ENCODE measurements at regions not wholly inside any gene's neighbourhood (a gene's known extent, or its start where the extent isn't known, plus 50 kb on each side); places are given as distances from the start of the nearest gene placed in this dataset.

DNA sequence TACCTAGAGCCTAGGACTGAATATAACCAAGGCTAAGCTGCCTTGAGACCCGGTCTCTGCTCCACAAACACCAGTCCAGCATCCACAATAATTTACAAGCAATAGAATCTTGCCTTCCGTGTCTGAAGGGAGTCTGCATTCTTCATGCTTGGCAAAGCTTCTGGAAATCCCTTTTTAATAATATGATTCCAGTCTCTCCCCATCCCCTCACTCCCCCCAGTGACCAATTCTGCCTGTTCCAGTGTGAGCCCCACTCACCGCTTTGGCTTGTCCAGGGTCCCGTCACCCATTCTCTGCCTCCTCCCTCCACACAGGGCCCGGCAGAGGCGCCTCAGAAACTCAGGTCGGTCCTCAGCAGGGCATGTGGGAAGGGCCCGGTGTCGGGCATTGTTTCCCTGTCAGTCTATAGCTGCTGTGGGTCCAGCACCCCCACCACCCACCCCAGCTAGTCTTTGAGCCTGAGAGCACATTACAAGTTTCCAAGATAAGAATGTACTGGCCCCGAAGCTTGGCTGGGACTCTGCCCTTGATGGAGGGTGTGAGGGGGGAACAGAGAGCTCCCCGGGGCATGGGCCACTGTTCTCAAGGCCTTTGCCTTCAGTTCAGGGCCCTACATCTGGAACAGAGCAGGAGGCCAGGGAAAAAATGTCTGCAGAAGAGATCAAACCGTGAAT, 129.7 kb upstream of the MYCN start (continued):
- TF ChIP-seq, protein P1, sequence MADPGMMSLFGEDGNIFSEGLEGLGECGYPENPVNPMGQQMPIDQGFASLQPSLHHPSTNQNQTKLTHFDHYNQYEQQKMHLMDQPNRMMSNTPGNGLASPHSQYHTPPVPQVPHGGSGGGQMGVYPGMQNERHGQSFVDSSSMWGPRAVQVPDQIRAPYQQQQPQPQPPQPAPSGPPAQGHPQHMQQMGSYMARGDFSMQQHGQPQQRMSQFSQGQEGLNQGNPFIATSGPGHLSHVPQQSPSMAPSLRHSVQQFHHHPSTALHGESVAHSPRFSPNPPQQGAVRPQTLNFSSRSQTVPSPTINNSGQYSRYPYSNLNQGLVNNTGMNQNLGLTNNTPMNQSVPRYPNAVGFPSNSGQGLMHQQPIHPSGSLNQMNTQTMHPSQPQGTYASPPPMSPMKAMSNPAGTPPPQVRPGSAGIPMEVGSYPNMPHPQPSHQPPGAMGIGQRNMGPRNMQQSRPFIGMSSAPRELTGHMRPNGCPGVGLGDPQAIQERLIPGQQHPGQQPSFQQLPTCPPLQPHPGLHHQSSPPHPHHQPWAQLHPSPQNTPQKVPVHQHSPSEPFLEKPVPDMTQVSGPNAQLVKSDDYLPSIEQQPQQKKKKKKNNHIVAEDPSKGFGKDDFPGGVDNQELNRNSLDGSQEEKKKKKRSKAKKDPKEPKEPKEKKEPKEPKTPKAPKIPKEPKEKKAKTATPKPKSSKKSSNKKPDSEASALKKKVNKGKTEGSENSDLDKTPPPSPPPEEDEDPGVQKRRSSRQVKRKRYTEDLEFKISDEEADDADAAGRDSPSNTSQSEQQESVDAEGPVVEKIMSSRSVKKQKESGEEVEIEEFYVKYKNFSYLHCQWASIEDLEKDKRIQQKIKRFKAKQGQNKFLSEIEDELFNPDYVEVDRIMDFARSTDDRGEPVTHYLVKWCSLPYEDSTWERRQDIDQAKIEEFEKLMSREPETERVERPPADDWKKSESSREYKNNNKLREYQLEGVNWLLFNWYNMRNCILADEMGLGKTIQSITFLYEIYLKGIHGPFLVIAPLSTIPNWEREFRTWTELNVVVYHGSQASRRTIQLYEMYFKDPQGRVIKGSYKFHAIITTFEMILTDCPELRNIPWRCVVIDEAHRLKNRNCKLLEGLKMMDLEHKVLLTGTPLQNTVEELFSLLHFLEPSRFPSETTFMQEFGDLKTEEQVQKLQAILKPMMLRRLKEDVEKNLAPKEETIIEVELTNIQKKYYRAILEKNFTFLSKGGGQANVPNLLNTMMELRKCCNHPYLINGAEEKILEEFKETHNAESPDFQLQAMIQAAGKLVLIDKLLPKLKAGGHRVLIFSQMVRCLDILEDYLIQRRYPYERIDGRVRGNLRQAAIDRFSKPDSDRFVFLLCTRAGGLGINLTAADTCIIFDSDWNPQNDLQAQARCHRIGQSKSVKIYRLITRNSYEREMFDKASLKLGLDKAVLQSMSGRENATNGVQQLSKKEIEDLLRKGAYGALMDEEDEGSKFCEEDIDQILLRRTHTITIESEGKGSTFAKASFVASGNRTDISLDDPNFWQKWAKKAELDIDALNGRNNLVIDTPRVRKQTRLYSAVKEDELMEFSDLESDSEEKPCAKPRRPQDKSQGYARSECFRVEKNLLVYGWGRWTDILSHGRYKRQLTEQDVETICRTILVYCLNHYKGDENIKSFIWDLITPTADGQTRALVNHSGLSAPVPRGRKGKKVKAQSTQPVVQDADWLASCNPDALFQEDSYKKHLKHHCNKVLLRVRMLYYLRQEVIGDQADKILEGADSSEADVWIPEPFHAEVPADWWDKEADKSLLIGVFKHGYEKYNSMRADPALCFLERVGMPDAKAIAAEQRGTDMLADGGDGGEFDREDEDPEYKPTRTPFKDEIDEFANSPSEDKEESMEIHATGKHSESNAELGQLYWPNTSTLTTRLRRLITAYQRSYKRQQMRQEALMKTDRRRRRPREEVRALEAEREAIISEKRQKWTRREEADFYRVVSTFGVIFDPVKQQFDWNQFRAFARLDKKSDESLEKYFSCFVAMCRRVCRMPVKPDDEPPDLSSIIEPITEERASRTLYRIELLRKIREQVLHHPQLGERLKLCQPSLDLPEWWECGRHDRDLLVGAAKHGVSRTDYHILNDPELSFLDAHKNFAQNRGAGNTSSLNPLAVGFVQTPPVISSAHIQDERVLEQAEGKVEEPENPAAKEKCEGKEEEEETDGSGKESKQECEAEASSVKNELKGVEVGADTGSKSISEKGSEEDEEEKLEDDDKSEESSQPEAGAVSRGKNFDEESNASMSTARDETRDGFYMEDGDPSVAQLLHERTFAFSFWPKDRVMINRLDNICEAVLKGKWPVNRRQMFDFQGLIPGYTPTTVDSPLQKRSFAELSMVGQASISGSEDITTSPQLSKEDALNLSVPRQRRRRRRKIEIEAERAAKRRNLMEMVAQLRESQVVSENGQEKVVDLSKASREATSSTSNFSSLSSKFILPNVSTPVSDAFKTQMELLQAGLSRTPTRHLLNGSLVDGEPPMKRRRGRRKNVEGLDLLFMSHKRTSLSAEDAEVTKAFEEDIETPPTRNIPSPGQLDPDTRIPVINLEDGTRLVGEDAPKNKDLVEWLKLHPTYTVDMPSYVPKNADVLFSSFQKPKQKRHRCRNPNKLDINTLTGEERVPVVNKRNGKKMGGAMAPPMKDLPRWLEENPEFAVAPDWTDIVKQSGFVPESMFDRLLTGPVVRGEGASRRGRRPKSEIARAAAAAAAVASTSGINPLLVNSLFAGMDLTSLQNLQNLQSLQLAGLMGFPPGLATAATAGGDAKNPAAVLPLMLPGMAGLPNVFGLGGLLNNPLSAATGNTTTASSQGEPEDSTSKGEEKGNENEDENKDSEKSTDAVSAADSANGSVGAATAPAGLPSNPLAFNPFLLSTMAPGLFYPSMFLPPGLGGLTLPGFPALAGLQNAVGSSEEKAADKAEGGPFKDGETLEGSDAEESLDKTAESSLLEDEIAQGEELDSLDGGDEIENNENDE (IDR thresholded peaks at IDR 0.05; ENCODE audit: insufficient replicate concordance, low read length): no peak
- TF ChIP-seq CEBPB (IDR thresholded peaks at IDR 0.05; ENCODE audit: low read depth, low read length): no peak
- TF ChIP-seq YY1 (IDR thresholded peaks at IDR 0.05; ENCODE audit: low read depth, low read length): no peak
- TF ChIP-seq TEAD4 (IDR thresholded peaks at IDR 0.05; ENCODE audit: low read depth, low read length): no peak
- TF ChIP-seq SIN3A (conservative IDR thresholded peaks at IDR 0.05 in 1 of 2, IDR thresholded peaks at IDR 0.05 in 1 of 2; ENCODE audit: low read depth in 1 of 2, low read length in 2 of 2): no peak
- TF ChIP-seq RNF2 (IDR thresholded peaks at IDR 0.05; ENCODE audit: borderline replicate concordance, low read depth, low read length, missing control alignments, poor library complexity, severe bottlenecking): no peak
- no peak for TF ChIP-seq SIX5 (IDR thresholded peaks at IDR 0.05; ENCODE audit: low read depth, low read length)
- TF ChIP-seq RXRA (IDR thresholded peaks at IDR 0.05; ENCODE audit: insufficient read depth, low read depth, low read length): no peak
- no peak for TF ChIP-seq POLR2A (IDR thresholded peaks at IDR 0.05; ENCODE audit: control extremely low read depth in 1 of 2, low read depth in 2 of 2, low read length in 2 of 2)
- no peak for TF ChIP-seq TCF12 (IDR thresholded peaks at IDR 0.05; ENCODE audit: low read depth, low read length)
- no peak for TF ChIP-seq CHD2 (IDR thresholded peaks at IDR 0.05; ENCODE audit: low read length)
- no peak for TF ChIP-seq TAF1 (IDR thresholded peaks at IDR 0.05; ENCODE audit: low read depth, low read length)
